Upper lobe of left lung (tissue), 6 donors: ENCODE measurements at regions not wholly inside any gene's neighbourhood (a gene's known extent, or its start where the extent isn't known, plus 50 kb on each side); places are given as distances from the start of the nearest gene placed in this dataset.

Experiments
- ATAC-seq, 2 donors: fragments of 200-7000 bp; cut with Tn5 transposase; one replicate each; pipeline ENCODE4 v1.9.1; 2022; ENCODE audit warnings: mild to moderate bottlenecking in 2 of 2, moderate library complexity in 2 of 2; ENCODE audit not compliant: low FRiP score in 2 of 2
- DNase-seq, 2 donors: peaks; one replicate each; pipeline ENCODE4 v3.0.0-alpha.2; 2019 to 2020
- H3K27ac ChIP-seq, 4 donors: fragments of 200-600 bp; sonication (generic); one replicate each; pipeline ENCODE4 v1.5.1; 2016 to 2019
- H3K27me3 ChIP-seq, 4 donors: fragments of 200-600 bp; sonication (generic); one replicate each; pipeline ENCODE4 v1.5.1; 2017 to 2019
- H3K36me3 ChIP-seq, 4 donors: fragments of 200-600 bp; sonication (generic); one replicate each; pipeline ENCODE4 v1.5.1; 2016 to 2019
- H3K4me1 ChIP-seq, 4 donors: fragments of 200-600 bp; sonication (generic); one replicate each; pipeline ENCODE4 v1.5.1; 2018 to 2019
- H3K4me3 ChIP-seq, 4 donors: fragments of 200-600 bp; sonication (generic); one replicate each; pipeline ENCODE4 v1.5.1; 2017 to 2019; ENCODE audit warnings: mild to moderate bottlenecking in 2 of 4, moderate library complexity in 1 of 4
- H3K9me3 ChIP-seq, 4 donors: fragments of 200-600 bp; sonication (generic); one replicate each; pipeline ENCODE4 v1.5.1; 2018 to 2019
- EP300 ChIP-seq, 4 donors: sonication (generic); formaldehyde crosslinking; IDR thresholded peaks; one replicate each; pipeline ENCODE4 v1.5.1; 2017; ENCODE audit warnings: antibody characterized with exemption in 4 of 4, control low read depth in 2 of 4
- POLR2A ChIP-seq, 4 donors: fragments of 450-650 bp; IDR thresholded peaks; one replicate each; pipeline ENCODE4 v1.5.1; 2016 to 2017; ENCODE audit warnings: antibody characterized with exemption in 4 of 4, mild to moderate bottlenecking in 2 of 4
- POLR2AphosphoS5 ChIP-seq, 2 donors: sonication (generic); formaldehyde crosslinking; IDR thresholded peaks; one replicate each; pipeline ENCODE4 v1.5.1; 2017; ENCODE audit warnings: antibody characterized with exemption in 2 of 2
- WGBS, 2 donors: methylation state at CpG; one replicate each; pipeline ENCODE4 v1.1.5; 2017 to 2018; 5-methylcytosine and 5-hydroxymethylcytosine counted together
- TF ChIP-seq, protein P1 (sequence below), 6 experiments: fragments of 450-650 bp in 4 of 6; fragments of 200-600 bp in 2 of 6; sonication (generic) in 2 of 6; IDR thresholded peaks; one replicate each; pipeline ENCODE4 v1.5.1; 2016 to 2019; ENCODE audit warnings: antibody characterized with exemption in 6 of 6
- donor health status: DM: no; HTN: no; CAD: no; lungs with moderate emphysema.
- donor health status: DM: no; HTN: yes; CAD: no; lungs with severe emphysema.

DNA sequence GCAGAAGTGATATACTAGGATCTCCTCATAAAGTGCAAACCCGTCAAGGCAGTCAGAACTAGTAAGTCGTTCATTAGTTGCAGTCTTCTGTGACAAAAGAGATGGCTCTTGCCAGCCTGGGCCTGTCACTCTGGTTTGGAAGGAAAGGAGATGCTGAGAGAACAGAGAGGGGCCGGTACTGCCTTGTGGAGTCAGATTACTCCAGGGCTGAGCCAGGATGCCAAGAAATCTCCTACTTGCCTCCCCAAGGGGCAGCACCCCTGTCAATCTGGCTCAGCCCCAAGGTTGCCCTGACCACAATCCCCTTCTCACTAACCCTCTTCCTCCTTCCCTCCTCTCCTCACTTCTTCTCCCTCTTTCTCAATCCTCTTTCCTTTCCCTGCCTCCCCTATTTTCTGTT lies 62.9 kb upstream of the ASPRV1 start:
- 75 to 82% methylated on average over 3 of the region's 3 CpGs for WGBS, 2 donors
- Histone ChIP-seq H3K4me3 (no peak overlapping the region), H3K36me3 (no peaks in the 10 kb centered on the region), H3K4me1 (peaks cover 0 to 3% (median 2%) of the 10 kb centered on the region in 4 donors), H3K27me3 (no peaks in the 10 kb centered on the region), H3K9me3 (no peaks in the 10 kb centered on the region), H3K27ac (no peak overlapping the region)
- ATAC-seq (no peak), DNase-seq (no peak)
- TF ChIP-seq POLR2A (IDR thresholded peaks at IDR 0.05) = no peak
- TF ChIP-seq EP300 (IDR thresholded peaks at IDR 0.05) = no peak
- TF ChIP-seq, protein P1, sequence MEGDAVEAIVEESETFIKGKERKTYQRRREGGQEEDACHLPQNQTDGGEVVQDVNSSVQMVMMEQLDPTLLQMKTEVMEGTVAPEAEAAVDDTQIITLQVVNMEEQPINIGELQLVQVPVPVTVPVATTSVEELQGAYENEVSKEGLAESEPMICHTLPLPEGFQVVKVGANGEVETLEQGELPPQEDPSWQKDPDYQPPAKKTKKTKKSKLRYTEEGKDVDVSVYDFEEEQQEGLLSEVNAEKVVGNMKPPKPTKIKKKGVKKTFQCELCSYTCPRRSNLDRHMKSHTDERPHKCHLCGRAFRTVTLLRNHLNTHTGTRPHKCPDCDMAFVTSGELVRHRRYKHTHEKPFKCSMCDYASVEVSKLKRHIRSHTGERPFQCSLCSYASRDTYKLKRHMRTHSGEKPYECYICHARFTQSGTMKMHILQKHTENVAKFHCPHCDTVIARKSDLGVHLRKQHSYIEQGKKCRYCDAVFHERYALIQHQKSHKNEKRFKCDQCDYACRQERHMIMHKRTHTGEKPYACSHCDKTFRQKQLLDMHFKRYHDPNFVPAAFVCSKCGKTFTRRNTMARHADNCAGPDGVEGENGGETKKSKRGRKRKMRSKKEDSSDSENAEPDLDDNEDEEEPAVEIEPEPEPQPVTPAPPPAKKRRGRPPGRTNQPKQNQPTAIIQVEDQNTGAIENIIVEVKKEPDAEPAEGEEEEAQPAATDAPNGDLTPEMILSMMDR (IDR thresholded peaks at IDR 0.05) = no peak

GRCh38 chr2:70019096-70019495 lies 57.7 kb upstream of the ASPRV1 start:
- DNase-seq (no peak), ATAC-seq (peak in 1 of 2 donors; percentile 73)
- Histone ChIP-seq H3K4me1 (no peaks in the 10 kb centered on the region), H3K27ac (peak overlapping the region; percentile 53 to 84 (median 75)), H3K36me3 (no peaks in the 10 kb centered on the region), H3K27me3 (no peaks in the 10 kb centered on the region), H3K9me3 (no peaks in the 10 kb centered on the region), H3K4me3 (no peak overlapping the region)
- 48 to 66% methylated on average over 2 of the region's 2 CpGs for WGBS, 2 donors
- peak in 1 of 2 donors; percentile 91 for TF ChIP-seq POLR2AphosphoS5 (IDR thresholded peaks at IDR 0.05)
- peak in 2 of 4 donors; percentile 32 to 52 for TF ChIP-seq EP300 (IDR thresholded peaks at IDR 0.05)
- TF ChIP-seq, protein P1 (IDR thresholded peaks at IDR 0.05) = no peak
- TF ChIP-seq POLR2A (IDR thresholded peaks at IDR 0.05) = peak in 1 of 4 donors; percentile 24

DNA sequence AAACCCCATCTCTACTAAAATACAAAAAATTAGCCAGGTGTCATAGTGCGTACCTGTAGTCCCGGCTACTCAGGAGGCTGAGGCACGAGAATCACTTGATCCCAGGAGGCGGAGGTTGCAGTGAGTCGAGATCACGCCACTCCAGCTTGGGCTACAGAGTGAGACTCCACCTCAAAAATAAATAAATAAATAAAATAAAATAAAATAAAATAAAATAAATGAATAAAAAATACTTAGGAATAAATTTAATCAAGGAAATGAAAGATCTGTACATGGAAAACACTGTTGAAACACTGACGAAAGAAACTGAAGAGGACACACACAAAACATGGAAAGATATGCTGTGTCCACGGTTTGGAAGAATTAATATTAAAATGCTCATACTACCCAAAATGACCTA lies 56.5 kb upstream of the ASPRV1 start:
- H3K9me3 ChIP-seq = no peaks in the 10 kb centered on the region
- H3K4me1 ChIP-seq = no peaks in the 10 kb centered on the region
- DNase-seq = no peak
- 92 to 95% methylated on average over 8 of the region's 8 CpGs for WGBS, 2 donors
- H3K4me3 ChIP-seq = no peak overlapping the region
- no peaks in the 10 kb centered on the region for H3K36me3 ChIP-seq
- no peak for ATAC-seq
- TF ChIP-seq EP300 (IDR thresholded peaks at IDR 0.05) (no peak), POLR2A (IDR thresholded peaks at IDR 0.05) (no peak), POLR2AphosphoS5 (IDR thresholded peaks at IDR 0.05) (no peak)
- TF ChIP-seq, protein P1 (IDR thresholded peaks at IDR 0.05) = no peak
- H3K27ac ChIP-seq = peak overlapping the region; percentile 40 to 84 (median 70)
- H3K27me3 ChIP-seq = no peaks in the 10 kb centered on the region

DNA sequence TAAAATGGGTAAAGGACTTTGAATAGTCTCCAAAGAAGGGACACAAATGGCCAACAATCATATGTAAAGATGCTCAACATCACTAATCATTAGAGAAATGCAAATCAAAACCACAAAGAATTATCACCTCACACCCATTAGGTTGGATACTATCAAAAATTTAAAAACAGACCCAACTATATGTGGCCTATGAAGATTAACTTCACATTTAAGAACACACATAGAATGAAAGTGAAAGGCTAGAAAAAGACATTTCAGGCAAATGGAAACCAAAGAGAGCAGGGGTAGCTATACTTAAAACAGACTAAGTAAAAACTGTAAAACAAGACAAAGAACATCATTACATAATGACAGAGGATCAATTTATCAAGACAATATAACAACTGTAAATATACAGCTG lies 53.5 kb upstream of the ASPRV1 start:
- ATAC-seq (no peak), DNase-seq (no peak)
- Histone ChIP-seq H3K4me1 (peaks cover 0 to 8% (median 0%) of the 10 kb centered on the region in 4 donors), H3K27ac (no peak overlapping the region), H3K27me3 (no peaks in the 10 kb centered on the region), H3K9me3 (no peaks in the 10 kb centered on the region), H3K36me3 (no peaks in the 10 kb centered on the region), H3K4me3 (no peak overlapping the region)
- TF ChIP-seq, protein P1 (IDR thresholded peaks at IDR 0.05) = no peak
- TF ChIP-seq EP300 (IDR thresholded peaks at IDR 0.05) (no peak), POLR2A (IDR thresholded peaks at IDR 0.05) (no peak), POLR2AphosphoS5 (IDR thresholded peaks at IDR 0.05) (no peak)

- WGBS, 2 donors = 89 to 92% methylated on average over 1 of the region's 1 CpG
- H3K36me3 ChIP-seq = no peaks in the 10 kb centered on the region
- no peaks in the 10 kb centered on the region for H3K27me3 ChIP-seq
- no peak for DNase-seq
- ATAC-seq = no peak
- no peaks in the 10 kb centered on the region for H3K9me3 ChIP-seq
- TF ChIP-seq POLR2AphosphoS5 (IDR thresholded peaks at IDR 0.05) (no peak), POLR2A (IDR thresholded peaks at IDR 0.05) (no peak), EP300 (IDR thresholded peaks at IDR 0.05) (no peak)
- TF ChIP-seq, protein P1 (IDR thresholded peaks at IDR 0.05) = no peak
- no peak overlapping the region for H3K4me3 ChIP-seq
- H3K4me1 ChIP-seq = peaks cover 0 to 8% (median 0%) of the 10 kb centered on the region in 4 donors
- no peak overlapping the region for H3K27ac ChIP-seq
Measured at GRCh38 chr2:70012887-70013286, 51.5 kb upstream of the ASPRV1 start.
